Liver (tissue), 8 donors: ENCODE measurements at regions not wholly inside any gene's neighbourhood (a gene's known extent, or its start where the extent isn't known, plus 50 kb on each side); places are given as distances from the start of the nearest gene placed in this dataset.

Source experiments
- DNase-seq: peaks from one replicate; pipeline ENCODE4 v3.0.0-alpha.2; 2017; ENCODE audit warnings: low spot score
- H3K27ac ChIP-seq, 2 donors: one replicate each; pipeline ENCODE4 v1.7.0; 2013; ENCODE audit warnings: inconsistent platforms in 2 of 2, low read length in 2 of 2, control low read depth in 1 of 2, low read depth in 1 of 2, mild to moderate bottlenecking in 1 of 2
- H3K27me3 ChIP-seq, 4 donors: one replicate each; pipeline versions ENCODE4 v1.6.1 to v1.7.0; 2013; ENCODE audit warnings: low read length in 3 of 4, inconsistent platforms in 1 of 4, mild to moderate bottlenecking in 1 of 4, moderate library complexity in 1 of 4; ENCODE audit not compliant: control insufficient read depth in 4 of 4, insufficient read depth in 4 of 4
- H3K36me3 ChIP-seq, 4 donors: one replicate each; pipeline versions ENCODE4 v1.6.1 to v1.7.0; 2013; ENCODE audit warnings: low read length in 3 of 4, mild to moderate bottlenecking in 3 of 4, low read depth in 1 of 4, moderate library complexity in 1 of 4; ENCODE audit not compliant: control insufficient read depth in 4 of 4, insufficient read depth in 3 of 4
- H3K4me1 ChIP-seq, 4 donors: one replicate each; pipeline versions ENCODE4 v1.6.1 to v1.7.0; 2013; ENCODE audit warnings: low read length in 3 of 4, mild to moderate bottlenecking in 3 of 4, moderate library complexity in 1 of 4; ENCODE audit not compliant: control insufficient read depth in 4 of 4, insufficient read depth in 4 of 4
- H3K4me3 ChIP-seq, 3 donors: one replicate each; pipeline versions ENCODE4 v1.6.1 to v1.7.0; 2013; ENCODE audit warnings: low read length in 3 of 3, control low read depth in 1 of 3, low read depth in 1 of 3, mild to moderate bottlenecking in 1 of 3
- H3K9ac ChIP-seq, 2 donors: one replicate each; pipeline ENCODE4 v1.7.0; 2013; ENCODE audit warnings: low read length in 2 of 2, mild to moderate bottlenecking in 2 of 2, moderate library complexity in 2 of 2, control low read depth in 1 of 2, low read depth in 1 of 2
- H3K9me3 ChIP-seq, 4 donors: one replicate each; pipeline versions ENCODE4 v1.6.1 to v1.7.0; 2013; ENCODE audit warnings: low read length in 3 of 4; ENCODE audit not compliant: control insufficient read depth in 4 of 4
- EGR1 ChIP-seq, 2 donors: IDR thresholded peaks; 2 replicates each; pipeline ENCODE4 v1.6.1; 2016 to 2018; ENCODE audit warnings: antibody characterized with exemption in 2 of 2, low read depth in 2 of 2
- FOXA1 ChIP-seq: IDR thresholded peaks from 2 replicates; pipeline ENCODE4 v1.6.1; 2016; ENCODE audit warnings: antibody characterized with exemption
- FOXA2 ChIP-seq: IDR thresholded peaks from 2 replicates; pipeline ENCODE4 v1.6.1; 2016; ENCODE audit warnings: antibody characterized with exemption
- GABPA ChIP-seq, 2 donors: IDR thresholded peaks in 1 of 2; conservative IDR thresholded peaks in 1 of 2; 2 replicates each; pipeline ENCODE4 v1.6.1; 2016; ENCODE audit warnings: antibody characterized with exemption in 2 of 2, mild to moderate bottlenecking in 1 of 2, moderate library complexity in 1 of 2
- HNF4A ChIP-seq, 2 donors: conservative IDR thresholded peaks; 2 replicates each; pipeline ENCODE4 v1.6.1; 2016; ENCODE audit warnings: antibody characterized with exemption in 2 of 2, mild to moderate bottlenecking in 2 of 2
- HNF4G ChIP-seq: IDR thresholded peaks from 2 replicates; pipeline ENCODE4 v1.6.1; 2016; ENCODE audit warnings: antibody characterized with exemption
- JUND ChIP-seq, 2 donors: IDR thresholded peaks; 2 replicates each; pipeline ENCODE4 v1.6.1; 2016; ENCODE audit warnings: antibody characterized with exemption in 2 of 2
- NR2F2 ChIP-seq: IDR thresholded peaks from 2 replicates; pipeline ENCODE4 v1.6.1; 2016; ENCODE audit warnings: antibody characterized with exemption
- RAD21 ChIP-seq, 2 donors: IDR thresholded peaks; 2 replicates each; pipeline ENCODE4 v1.6.1; 2016; ENCODE audit warnings: antibody characterized with exemption in 2 of 2, mild to moderate bottlenecking in 2 of 2
- RXRA ChIP-seq, 2 donors: IDR thresholded peaks; 2 replicates each; pipeline ENCODE4 v1.6.1; 2017 to 2018; ENCODE audit warnings: antibody characterized with exemption in 2 of 2, mild to moderate bottlenecking in 1 of 2
- SP1 ChIP-seq: IDR thresholded peaks from 2 replicates; pipeline ENCODE4 v1.6.1; 2018; ENCODE audit warnings: antibody characterized with exemption, mild to moderate bottlenecking
- TAF1 ChIP-seq: conservative IDR thresholded peaks from 2 replicates; pipeline ENCODE4 v1.6.1; 2016; ENCODE audit warnings: antibody characterized with exemption, mild to moderate bottlenecking
- YY1 ChIP-seq: IDR thresholded peaks from 2 replicates; pipeline ENCODE4 v1.6.1; 2016; ENCODE audit warnings: antibody characterized with exemption, mild to moderate bottlenecking
- WGBS: extraction: QIAGEN DNeasy Blood & Tissue Kit; methylation state at CpG from one replicate; pipeline ENCODE4 v1.1.7; 2013; 5-methylcytosine and 5-hydroxymethylcytosine counted together
- TF ChIP-seq, protein P1 (sequence below): fragments of 150-350 bp; IDR thresholded peaks from 2 replicates; pipeline ENCODE4 v1.5.1; 2017; ENCODE audit warnings: improper control_type of control experiment, low read depth, low read length; ENCODE audit not compliant: missing input control
- TF ChIP-seq, protein P2 (sequence below): IDR thresholded peaks from 2 replicates; pipeline ENCODE4 v1.6.1; 2016; ENCODE audit warnings: antibody characterized with exemption, mild to moderate bottlenecking
- TF ChIP-seq, protein P3 (sequence below): IDR thresholded peaks from 2 replicates; pipeline ENCODE4 v1.6.1; 2016; ENCODE audit warnings: antibody characterized with exemption
- TF ChIP-seq, protein P4 (sequence below): IDR thresholded peaks from 2 replicates; pipeline ENCODE4 v1.6.1; 2016; ENCODE audit warnings: antibody characterized with exemption
- TF ChIP-seq, protein P5 (sequence below): IDR thresholded peaks from 2 replicates; pipeline ENCODE4 v1.6.1; 2016; ENCODE audit warnings: antibody characterized with exemption
- donor health status: healthy.
- donor health status: healthy.
- donor health status: healthy.
- donor health status: healthy.
- donor health status: healthy.

DNA sequence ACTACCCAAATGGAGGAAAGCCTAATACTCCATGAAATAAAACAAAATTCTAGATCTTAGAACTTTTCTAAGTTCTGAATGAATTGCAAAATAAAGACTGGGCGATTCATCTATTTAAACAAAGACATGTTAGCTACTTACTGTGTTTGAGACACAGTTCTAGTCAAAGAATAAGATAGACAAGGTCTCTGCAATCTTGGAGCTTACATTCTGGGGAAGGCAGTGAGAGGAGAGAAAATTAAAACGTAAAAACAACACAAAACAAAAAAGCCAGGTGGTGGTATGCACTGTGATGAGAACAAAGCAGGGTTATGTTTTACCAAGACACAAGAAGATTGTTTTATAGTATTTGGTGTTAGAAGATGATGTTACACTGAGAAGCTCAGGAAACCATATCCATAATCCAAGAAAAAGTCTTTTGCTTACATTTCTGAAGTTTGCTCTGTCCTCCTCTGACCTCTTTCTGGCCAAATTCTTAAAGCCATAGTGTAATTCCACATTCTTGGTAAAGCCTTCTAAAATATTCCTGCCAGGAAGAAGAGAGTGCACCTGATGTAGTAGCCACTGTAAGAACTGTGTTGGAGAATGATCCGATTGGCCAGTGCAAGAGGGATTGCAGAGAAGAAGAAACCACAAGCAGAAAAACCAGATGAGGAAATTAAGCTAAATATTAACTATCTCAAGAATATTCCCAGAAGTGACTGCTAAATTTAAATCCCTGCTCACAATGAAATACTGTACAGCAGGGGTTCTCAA, 218.4 kb downstream of the PCSK1 start (continued):
- TF ChIP-seq, protein P1, sequence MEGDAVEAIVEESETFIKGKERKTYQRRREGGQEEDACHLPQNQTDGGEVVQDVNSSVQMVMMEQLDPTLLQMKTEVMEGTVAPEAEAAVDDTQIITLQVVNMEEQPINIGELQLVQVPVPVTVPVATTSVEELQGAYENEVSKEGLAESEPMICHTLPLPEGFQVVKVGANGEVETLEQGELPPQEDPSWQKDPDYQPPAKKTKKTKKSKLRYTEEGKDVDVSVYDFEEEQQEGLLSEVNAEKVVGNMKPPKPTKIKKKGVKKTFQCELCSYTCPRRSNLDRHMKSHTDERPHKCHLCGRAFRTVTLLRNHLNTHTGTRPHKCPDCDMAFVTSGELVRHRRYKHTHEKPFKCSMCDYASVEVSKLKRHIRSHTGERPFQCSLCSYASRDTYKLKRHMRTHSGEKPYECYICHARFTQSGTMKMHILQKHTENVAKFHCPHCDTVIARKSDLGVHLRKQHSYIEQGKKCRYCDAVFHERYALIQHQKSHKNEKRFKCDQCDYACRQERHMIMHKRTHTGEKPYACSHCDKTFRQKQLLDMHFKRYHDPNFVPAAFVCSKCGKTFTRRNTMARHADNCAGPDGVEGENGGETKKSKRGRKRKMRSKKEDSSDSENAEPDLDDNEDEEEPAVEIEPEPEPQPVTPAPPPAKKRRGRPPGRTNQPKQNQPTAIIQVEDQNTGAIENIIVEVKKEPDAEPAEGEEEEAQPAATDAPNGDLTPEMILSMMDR: no peak
- TF ChIP-seq RAD21 (IDR thresholded peaks at IDR 0.05) (peak; percentile 60 to 70), NR2F2 (no peak), SP1 (peak; percentile 68)

DNA sequence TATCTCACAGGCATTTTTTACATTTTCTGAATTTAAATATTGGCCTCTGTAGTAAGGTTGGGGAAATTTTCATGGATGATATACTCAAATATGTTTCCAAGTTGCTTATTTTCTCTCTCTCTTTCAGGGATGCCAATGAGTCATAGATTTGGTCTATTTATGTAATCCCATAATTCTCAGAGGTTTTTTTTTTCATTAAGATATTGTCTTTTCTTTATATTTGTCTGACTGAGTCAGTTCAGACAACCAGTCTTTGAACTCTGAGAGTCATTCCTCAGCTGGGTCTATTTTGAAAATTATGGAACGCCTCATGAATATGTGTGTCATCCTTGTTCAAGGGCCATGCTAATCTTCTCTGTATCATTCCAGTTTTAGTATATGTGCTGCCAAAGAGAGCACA, 223.2 kb downstream of the PCSK1 start:
- peaks cover 3 to 25% (median 12%) of the 10 kb centered on the region in 4 donors for H3K36me3 ChIP-seq
- no peaks in the 10 kb centered on the region for H3K27me3 ChIP-seq
- no peak overlapping the region for H3K9ac ChIP-seq
- 95% methylated on average over 1 of the region's 1 CpG for WGBS
- H3K27ac ChIP-seq: no peak overlapping the region
- H3K4me3 ChIP-seq: no peak overlapping the region
- peaks cover 0 to 3% (median 0%) of the 10 kb centered on the region in 4 donors for H3K4me1 ChIP-seq
- DNase-seq: no peak
- no peak for TF ChIP-seq RXRA (IDR thresholded peaks at IDR 0.05)
- no peak for TF ChIP-seq JUND (IDR thresholded peaks at IDR 0.05)
- TF ChIP-seq, protein P2, sequence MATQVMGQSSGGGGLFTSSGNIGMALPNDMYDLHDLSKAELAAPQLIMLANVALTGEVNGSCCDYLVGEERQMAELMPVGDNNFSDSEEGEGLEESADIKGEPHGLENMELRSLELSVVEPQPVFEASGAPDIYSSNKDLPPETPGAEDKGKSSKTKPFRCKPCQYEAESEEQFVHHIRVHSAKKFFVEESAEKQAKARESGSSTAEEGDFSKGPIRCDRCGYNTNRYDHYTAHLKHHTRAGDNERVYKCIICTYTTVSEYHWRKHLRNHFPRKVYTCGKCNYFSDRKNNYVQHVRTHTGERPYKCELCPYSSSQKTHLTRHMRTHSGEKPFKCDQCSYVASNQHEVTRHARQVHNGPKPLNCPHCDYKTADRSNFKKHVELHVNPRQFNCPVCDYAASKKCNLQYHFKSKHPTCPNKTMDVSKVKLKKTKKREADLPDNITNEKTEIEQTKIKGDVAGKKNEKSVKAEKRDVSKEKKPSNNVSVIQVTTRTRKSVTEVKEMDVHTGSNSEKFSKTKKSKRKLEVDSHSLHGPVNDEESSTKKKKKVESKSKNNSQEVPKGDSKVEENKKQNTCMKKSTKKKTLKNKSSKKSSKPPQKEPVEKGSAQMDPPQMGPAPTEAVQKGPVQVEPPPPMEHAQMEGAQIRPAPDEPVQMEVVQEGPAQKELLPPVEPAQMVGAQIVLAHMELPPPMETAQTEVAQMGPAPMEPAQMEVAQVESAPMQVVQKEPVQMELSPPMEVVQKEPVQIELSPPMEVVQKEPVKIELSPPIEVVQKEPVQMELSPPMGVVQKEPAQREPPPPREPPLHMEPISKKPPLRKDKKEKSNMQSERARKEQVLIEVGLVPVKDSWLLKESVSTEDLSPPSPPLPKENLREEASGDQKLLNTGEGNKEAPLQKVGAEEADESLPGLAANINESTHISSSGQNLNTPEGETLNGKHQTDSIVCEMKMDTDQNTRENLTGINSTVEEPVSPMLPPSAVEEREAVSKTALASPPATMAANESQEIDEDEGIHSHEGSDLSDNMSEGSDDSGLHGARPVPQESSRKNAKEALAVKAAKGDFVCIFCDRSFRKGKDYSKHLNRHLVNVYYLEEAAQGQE: no peak
- no peak for TF ChIP-seq EGR1 (IDR thresholded peaks at IDR 0.05; ENCODE audit: low read depth in 2 of 2)
- no peak for TF ChIP-seq FOXA2
- no peak for TF ChIP-seq SP1
- TF ChIP-seq HNF4G: no peak
- TF ChIP-seq TAF1: no peak
- no peak for TF ChIP-seq YY1
- TF ChIP-seq HNF4A (conservative IDR thresholded peaks at IDR 0.05): no peak
- TF ChIP-seq, protein P3, sequence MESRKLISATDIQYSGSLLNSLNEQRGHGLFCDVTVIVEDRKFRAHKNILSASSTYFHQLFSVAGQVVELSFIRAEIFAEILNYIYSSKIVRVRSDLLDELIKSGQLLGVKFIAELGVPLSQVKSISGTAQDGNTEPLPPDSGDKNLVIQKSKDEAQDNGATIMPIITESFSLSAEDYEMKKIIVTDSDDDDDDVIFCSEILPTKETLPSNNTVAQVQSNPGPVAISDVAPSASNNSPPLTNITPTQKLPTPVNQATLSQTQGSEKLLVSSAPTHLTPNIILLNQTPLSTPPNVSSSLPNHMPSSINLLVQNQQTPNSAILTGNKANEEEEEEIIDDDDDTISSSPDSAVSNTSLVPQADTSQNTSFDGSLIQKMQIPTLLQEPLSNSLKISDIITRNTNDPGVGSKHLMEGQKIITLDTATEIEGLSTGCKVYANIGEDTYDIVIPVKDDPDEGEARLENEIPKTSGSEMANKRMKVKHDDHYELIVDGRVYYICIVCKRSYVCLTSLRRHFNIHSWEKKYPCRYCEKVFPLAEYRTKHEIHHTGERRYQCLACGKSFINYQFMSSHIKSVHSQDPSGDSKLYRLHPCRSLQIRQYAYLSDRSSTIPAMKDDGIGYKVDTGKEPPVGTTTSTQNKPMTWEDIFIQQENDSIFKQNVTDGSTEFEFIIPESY: no peak
- TF ChIP-seq, protein P4, sequence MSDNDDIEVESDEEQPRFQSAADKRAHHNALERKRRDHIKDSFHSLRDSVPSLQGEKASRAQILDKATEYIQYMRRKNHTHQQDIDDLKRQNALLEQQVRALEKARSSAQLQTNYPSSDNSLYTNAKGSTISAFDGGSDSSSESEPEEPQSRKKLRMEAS: no peak
- no peak for TF ChIP-seq FOXA1
- no peak for TF ChIP-seq GABPA (IDR thresholded peaks at IDR 0.05 in 1 of 2, conservative IDR thresholded peaks at IDR 0.05 in 1 of 2)
- TF ChIP-seq, protein P5, sequence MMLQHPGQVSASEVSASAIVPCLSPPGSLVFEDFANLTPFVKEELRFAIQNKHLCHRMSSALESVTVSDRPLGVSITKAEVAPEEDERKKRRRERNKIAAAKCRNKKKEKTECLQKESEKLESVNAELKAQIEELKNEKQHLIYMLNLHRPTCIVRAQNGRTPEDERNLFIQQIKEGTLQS: no peak
- TF ChIP-seq, protein P1: no peak
- no peak for TF ChIP-seq NR2F2
- H3K9me3 ChIP-seq: peaks cover 6 to 39% (median 19%) of the 10 kb centered on the region in 4 donors
